Uterus (tissue), 3 donors: ENCODE measurements at regions not wholly inside any gene's neighbourhood (a gene's known extent, or its start where the extent isn't known, plus 50 kb on each side); places are given as distances from the start of the nearest gene placed in this dataset.

Experiments
- DNase-seq, 2 donors: peaks; one replicate each; pipeline ENCODE4 v3.0.0-alpha.2; 2019 to 2020
- H3K27ac ChIP-seq, 2 donors: fragments of 200-600 bp; sonication (generic); 1 replicate in 1 of 2; 2 replicates in 1 of 2; pipeline ENCODE4 v1.5.1; 2016 to 2018
- H3K27me3 ChIP-seq, 2 donors: fragments of 200-600 bp; sonication (generic); one replicate each; pipeline ENCODE4 v1.5.1; 2018 to 2019; ENCODE audit warnings: control low read depth in 1 of 2
- H3K36me3 ChIP-seq, 2 donors: fragments of 200-600 bp; sonication (generic); one replicate each; pipeline ENCODE4 v1.5.1; 2019; ENCODE audit warnings: control low read depth in 1 of 2
- H3K4me1 ChIP-seq, 2 donors: fragments of 200-600 bp; sonication (generic); one replicate each; pipeline ENCODE4 v1.5.1; 2018 to 2019; ENCODE audit warnings: control low read depth in 1 of 2
- H3K4me3 ChIP-seq, 2 donors: fragments of 200-600 bp; sonication (generic); 1 replicate in 1 of 2; 2 replicates in 1 of 2; pipeline ENCODE4 v1.5.1; 2018 to 2019; ENCODE audit warnings: mild to moderate bottlenecking in 1 of 2
- H3K9me3 ChIP-seq, 2 donors: fragments of 200-600 bp; sonication (generic); one replicate each; pipeline ENCODE4 v1.5.1; 2019; ENCODE audit warnings: control low read depth in 1 of 2
- POLR2A ChIP-seq, 2 donors: fragments of 450-650 bp; IDR thresholded peaks; one replicate each; pipeline ENCODE4 v1.6.1; 2016; ENCODE audit warnings: antibody characterized with exemption in 2 of 2, mild to moderate bottlenecking in 1 of 2, moderate library complexity in 1 of 2
- intact Hi-C: fragments of 100-400 bp; cut with DNase I; formaldehyde crosslinking; loops from one replicate; pipeline ENCODE4 v1.15.1; 2023; ENCODE audit warnings: low total_unique reads
- TF ChIP-seq, protein P1 (sequence below), 4 experiments: fragments of 200-600 bp in 2 of 4; fragments of 450-650 bp in 2 of 4; sonication (generic) in 2 of 4; IDR thresholded peaks; one replicate each; pipeline ENCODE4 v1.5.1; 2016 to 2019; ENCODE audit warnings: antibody characterized with exemption in 4 of 4, mild to moderate bottlenecking in 2 of 4, moderate library complexity in 1 of 4
- donor health status: DM: yes; HTN: yes; CAD: no.

GRCh38 chr4:19425146-19425545 is 826.6 kb upstream of the SLIT2 start:
- no peak for DNase-seq
- no peak for TF ChIP-seq POLR2A (IDR thresholded peaks at IDR 0.05)
- TF ChIP-seq, protein P1, sequence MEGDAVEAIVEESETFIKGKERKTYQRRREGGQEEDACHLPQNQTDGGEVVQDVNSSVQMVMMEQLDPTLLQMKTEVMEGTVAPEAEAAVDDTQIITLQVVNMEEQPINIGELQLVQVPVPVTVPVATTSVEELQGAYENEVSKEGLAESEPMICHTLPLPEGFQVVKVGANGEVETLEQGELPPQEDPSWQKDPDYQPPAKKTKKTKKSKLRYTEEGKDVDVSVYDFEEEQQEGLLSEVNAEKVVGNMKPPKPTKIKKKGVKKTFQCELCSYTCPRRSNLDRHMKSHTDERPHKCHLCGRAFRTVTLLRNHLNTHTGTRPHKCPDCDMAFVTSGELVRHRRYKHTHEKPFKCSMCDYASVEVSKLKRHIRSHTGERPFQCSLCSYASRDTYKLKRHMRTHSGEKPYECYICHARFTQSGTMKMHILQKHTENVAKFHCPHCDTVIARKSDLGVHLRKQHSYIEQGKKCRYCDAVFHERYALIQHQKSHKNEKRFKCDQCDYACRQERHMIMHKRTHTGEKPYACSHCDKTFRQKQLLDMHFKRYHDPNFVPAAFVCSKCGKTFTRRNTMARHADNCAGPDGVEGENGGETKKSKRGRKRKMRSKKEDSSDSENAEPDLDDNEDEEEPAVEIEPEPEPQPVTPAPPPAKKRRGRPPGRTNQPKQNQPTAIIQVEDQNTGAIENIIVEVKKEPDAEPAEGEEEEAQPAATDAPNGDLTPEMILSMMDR (IDR thresholded peaks at IDR 0.05) = no peak
- Histone ChIP-seq H3K27me3 (no peaks in the 10 kb centered on the region), H3K4me3 (no peak overlapping the region), H3K9me3 (no peaks in the 10 kb centered on the region), H3K4me1 (no peaks in the 10 kb centered on the region), H3K27ac (no peak overlapping the region), H3K36me3 (no peaks in the 10 kb centered on the region)
- intact Hi-C loops = no loop called here

DNA sequence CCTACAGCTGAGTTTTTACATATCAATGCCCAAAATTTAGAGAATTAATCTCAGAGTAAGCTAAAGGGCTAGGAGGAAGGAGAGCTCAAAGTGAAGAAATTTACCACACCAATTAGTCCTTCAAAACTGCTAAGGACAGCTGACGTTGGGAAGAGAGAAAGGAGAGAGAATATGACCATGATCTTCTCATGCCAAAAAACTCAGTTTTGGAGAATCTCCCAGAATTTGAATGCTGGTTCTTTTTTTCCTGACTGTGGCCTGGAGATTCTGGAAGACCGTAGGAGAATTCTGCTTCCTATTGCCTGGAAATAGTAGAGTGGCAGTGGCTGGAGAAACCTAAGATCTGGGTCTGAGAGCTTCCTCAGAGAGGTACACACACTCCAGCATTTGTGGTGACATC is 834.4 kb upstream of the SLIT2 start:
- intact Hi-C loops = no loop called here
- no peak for DNase-seq
- H3K36me3 ChIP-seq = no peaks in the 10 kb centered on the region
- H3K4me3 ChIP-seq = no peak overlapping the region
- no peaks in the 10 kb centered on the region for H3K27me3 ChIP-seq
- no peaks in the 10 kb centered on the region for H3K4me1 ChIP-seq
- H3K27ac ChIP-seq = no peak overlapping the region
- no peaks in the 10 kb centered on the region for H3K9me3 ChIP-seq
- no peak for TF ChIP-seq POLR2A (IDR thresholded peaks at IDR 0.05)
- TF ChIP-seq, protein P1 (IDR thresholded peaks at IDR 0.05) = no peak

- Histone ChIP-seq H3K36me3 (no peaks in the 10 kb centered on the region), H3K9me3 (no peaks in the 10 kb centered on the region), H3K4me3 (no peak overlapping the region), H3K27ac (no peak overlapping the region), H3K27me3 (no peaks in the 10 kb centered on the region), H3K4me1 (no peaks in the 10 kb centered on the region)
- no peak for DNase-seq
- TF ChIP-seq POLR2A (IDR thresholded peaks at IDR 0.05) = no peak
- TF ChIP-seq, protein P1 (IDR thresholded peaks at IDR 0.05) = no peak
- intact Hi-C loops = no loop called here
Observed at GRCh38 chr4:19416146-19416545, 835.6 kb upstream of the SLIT2 start.

- H3K27ac ChIP-seq = no peak overlapping the region
- H3K4me1 ChIP-seq = no peaks in the 10 kb centered on the region
Observed at GRCh38 chr4:19408490-19408889, 843.2 kb upstream of the SLIT2 start.

DNA sequence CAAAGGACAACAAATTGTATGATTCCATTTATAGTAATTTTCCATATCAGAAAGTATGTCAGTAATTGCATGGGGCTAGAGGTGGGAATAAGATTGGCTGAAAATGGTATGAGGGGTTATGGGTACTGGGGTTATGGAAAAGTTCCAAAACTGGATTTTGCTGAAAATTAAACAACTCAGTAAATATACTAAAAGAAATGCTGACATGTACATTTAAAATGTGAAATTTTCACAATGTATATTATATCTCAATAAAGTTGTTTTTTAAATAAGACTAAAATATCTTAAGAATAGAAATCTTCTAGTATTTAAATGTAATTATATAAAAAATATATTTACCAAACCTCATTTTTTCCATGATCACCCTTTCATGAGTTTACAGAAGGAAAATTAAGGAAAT is 844.9 kb upstream of the SLIT2 start:
- DNase-seq = no peak
- Histone ChIP-seq H3K36me3 (no peaks in the 10 kb centered on the region), H3K4me1 (no peaks in the 10 kb centered on the region), H3K27me3 (no peaks in the 10 kb centered on the region), H3K4me3 (no peak overlapping the region), H3K9me3 (no peaks in the 10 kb centered on the region), H3K27ac (no peak overlapping the region)
- intact Hi-C loops = no loop called here
- TF ChIP-seq POLR2A (IDR thresholded peaks at IDR 0.05) = no peak
- TF ChIP-seq, protein P1 (IDR thresholded peaks at IDR 0.05) = no peak

More at GRCh38 chr4:19408490-19408889, 843.2 kb upstream of the SLIT2 start:
- intact Hi-C loops = no loop called here
- no peak for DNase-seq
- TF ChIP-seq, protein P1 (IDR thresholded peaks at IDR 0.05) = no peak
- no peak for TF ChIP-seq POLR2A (IDR thresholded peaks at IDR 0.05)
- Histone ChIP-seq H3K36me3 (no peaks in the 10 kb centered on the region), H3K27me3 (no peaks in the 10 kb centered on the region), H3K9me3 (no peaks in the 10 kb centered on the region), H3K4me3 (no peak overlapping the region)
